ENCODE measurements at regions not wholly inside any gene's neighbourhood (a gene's known extent, or its start where the extent isn't known, plus 50 kb on each side); places are given as distances from the start of the nearest gene placed in this dataset.

DNA sequence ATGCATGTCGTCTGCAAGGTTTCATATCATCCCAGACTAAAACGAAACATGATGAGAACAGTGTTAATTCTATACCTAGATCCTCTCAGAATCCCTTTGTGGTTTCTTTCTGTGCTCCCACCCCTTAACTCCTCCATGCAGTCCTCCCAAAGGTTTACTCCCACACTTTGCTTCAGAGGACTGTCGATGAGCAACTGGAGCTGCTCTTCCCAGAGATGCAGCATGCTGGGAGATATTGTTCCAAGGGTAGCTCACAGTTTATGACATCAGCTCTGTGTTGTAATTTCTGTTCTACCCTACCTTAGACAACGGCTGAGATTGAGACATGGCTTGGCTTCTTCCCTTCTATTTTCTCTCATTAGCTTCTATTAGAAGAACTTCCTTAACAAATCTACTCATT lies 313.0 kb upstream of the COL8A1 start:
- no peak overlapping the region for H3K4me2 ChIP-seq (ENCODE audit: low read depth, low read length, poor library complexity, severe bottlenecking)

DNA sequence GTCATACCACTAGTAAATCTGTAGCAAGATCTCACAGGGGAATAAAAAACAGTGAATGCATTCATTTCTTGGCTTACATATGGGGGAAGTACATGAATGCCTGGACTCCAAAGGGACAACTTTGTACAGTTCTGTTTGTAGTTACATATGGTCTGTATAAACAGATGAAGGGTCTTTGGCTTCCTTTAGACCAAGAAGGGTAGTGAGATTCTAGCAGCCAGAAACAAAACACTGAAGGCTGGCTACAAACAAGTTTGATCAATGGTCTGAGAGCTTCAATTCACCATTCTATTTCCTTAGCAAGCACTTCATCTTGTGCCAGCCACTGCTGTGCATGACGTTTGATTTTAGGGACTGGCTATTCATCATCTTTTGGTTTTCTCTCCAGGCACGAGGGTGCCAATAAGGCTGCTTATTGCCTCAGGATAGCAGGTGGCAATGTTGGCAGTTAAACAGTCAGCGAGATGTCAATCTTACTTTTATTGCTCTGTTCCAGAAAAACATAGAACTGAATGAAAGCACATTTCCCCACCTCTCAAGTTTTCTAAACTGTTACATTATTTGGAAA lies 313.7 kb upstream of the COL8A1 start:
- Histone ChIP-seq H3K27me3 (ENCODE audit: low read length) (no peaks in the 10 kb centered on the region), H3F3A (ENCODE audit: insufficient read depth) (no peaks in the 10 kb centered on the region), H4K20me1 (ENCODE audit: low read depth, low read length) (no peaks in the 10 kb centered on the region), H3K4me3 (ENCODE audit: insufficient read depth, low read length, poor library complexity, severe bottlenecking) (no peak overlapping the region), H3K9ac (ENCODE audit: low read length) (no peak overlapping the region), H3K79me2 (ENCODE audit: insufficient read depth, low read length) (no peaks in the 10 kb centered on the region), H3K27ac (ENCODE audit: low read depth, low read length) (no peak overlapping the region), H3K4me2 (ENCODE audit: low read depth, low read length, poor library complexity, severe bottlenecking) (no peak overlapping the region), H3K9me2 (replicated peaks; ENCODE audit: insufficient read depth, low read length) (no peaks in the 10 kb centered on the region), H2AFZ (ENCODE audit: low read depth, low read length, severe bottlenecking) (no peak overlapping the region), H3K9me3 (ENCODE audit: insufficient read depth, low read length) (no peaks in the 10 kb centered on the region), H3K36me3 (ENCODE audit: low read length) (no peaks in the 10 kb centered on the region)
- TF ChIP-seq, protein P1, sequence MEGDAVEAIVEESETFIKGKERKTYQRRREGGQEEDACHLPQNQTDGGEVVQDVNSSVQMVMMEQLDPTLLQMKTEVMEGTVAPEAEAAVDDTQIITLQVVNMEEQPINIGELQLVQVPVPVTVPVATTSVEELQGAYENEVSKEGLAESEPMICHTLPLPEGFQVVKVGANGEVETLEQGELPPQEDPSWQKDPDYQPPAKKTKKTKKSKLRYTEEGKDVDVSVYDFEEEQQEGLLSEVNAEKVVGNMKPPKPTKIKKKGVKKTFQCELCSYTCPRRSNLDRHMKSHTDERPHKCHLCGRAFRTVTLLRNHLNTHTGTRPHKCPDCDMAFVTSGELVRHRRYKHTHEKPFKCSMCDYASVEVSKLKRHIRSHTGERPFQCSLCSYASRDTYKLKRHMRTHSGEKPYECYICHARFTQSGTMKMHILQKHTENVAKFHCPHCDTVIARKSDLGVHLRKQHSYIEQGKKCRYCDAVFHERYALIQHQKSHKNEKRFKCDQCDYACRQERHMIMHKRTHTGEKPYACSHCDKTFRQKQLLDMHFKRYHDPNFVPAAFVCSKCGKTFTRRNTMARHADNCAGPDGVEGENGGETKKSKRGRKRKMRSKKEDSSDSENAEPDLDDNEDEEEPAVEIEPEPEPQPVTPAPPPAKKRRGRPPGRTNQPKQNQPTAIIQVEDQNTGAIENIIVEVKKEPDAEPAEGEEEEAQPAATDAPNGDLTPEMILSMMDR (IDR thresholded peaks at IDR 0.05; ENCODE audit: insufficient read depth, low read length, poor library complexity, severe bottlenecking) = no peak
- TF ChIP-seq EZH2phosphoT487 (conservative IDR thresholded peaks at IDR 0.05; ENCODE audit: low read length) = no peak

More for the DNA sequence above, 313.0 kb upstream of the COL8A1 start:
- H3K9me2 ChIP-seq (replicated peaks; ENCODE audit: insufficient read depth, low read length) = no peaks in the 10 kb centered on the region
- H3K9me3 ChIP-seq (ENCODE audit: insufficient read depth, low read length) = no peaks in the 10 kb centered on the region
- H3K27me3 ChIP-seq (ENCODE audit: low read length) = no peaks in the 10 kb centered on the region
- H3K27ac ChIP-seq (ENCODE audit: low read depth, low read length) = no peak overlapping the region
- H3K36me3 ChIP-seq (ENCODE audit: low read length) = no peaks in the 10 kb centered on the region
- H3K79me2 ChIP-seq (ENCODE audit: insufficient read depth, low read length) = no peaks in the 10 kb centered on the region
- no peaks in the 10 kb centered on the region for H4K20me1 ChIP-seq (ENCODE audit: low read depth, low read length)
- no peak overlapping the region for H3K9ac ChIP-seq (ENCODE audit: low read length)
- no peak overlapping the region for H2AFZ ChIP-seq (ENCODE audit: low read depth, low read length, severe bottlenecking)
- H3F3A ChIP-seq (ENCODE audit: insufficient read depth) = no peaks in the 10 kb centered on the region
- H3K4me3 ChIP-seq (ENCODE audit: insufficient read depth, low read length, poor library complexity, severe bottlenecking) = no peak overlapping the region
- TF ChIP-seq EZH2phosphoT487 (conservative IDR thresholded peaks at IDR 0.05; ENCODE audit: low read length) = no peak
- TF ChIP-seq, protein P1 (IDR thresholded peaks at IDR 0.05; ENCODE audit: insufficient read depth, low read length, poor library complexity, severe bottlenecking) = no peak

DNA sequence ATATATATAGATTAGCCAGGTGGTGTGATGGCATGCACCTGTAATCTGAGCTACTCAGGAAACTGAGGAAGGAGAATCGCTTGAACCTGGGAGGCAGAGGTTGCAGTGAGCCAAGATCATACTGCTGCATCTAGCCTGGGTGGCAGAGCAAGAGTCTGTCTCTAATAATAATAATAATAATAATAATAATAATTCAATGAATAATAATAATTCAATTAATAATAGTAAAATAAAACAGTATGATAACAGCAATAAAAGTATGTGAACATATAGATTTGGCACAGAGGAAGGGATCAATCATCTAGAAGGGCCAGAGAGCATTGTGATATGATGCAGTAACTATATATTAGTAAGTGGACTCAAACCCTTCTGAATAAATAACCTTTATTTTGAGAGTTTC lies 314.5 kb upstream of the COL8A1 start:
- H3K36me3 ChIP-seq (ENCODE audit: low read length) = no peaks in the 10 kb centered on the region
- H3K9me2 ChIP-seq (replicated peaks; ENCODE audit: insufficient read depth, low read length) = no peaks in the 10 kb centered on the region
- no peaks in the 10 kb centered on the region for H3K27me3 ChIP-seq (ENCODE audit: low read length)
- H3F3A ChIP-seq (ENCODE audit: insufficient read depth) = no peaks in the 10 kb centered on the region
- H3K9ac ChIP-seq (ENCODE audit: low read length) = no peak overlapping the region
- H3K79me2 ChIP-seq (ENCODE audit: insufficient read depth, low read length) = no peaks in the 10 kb centered on the region
- H4K20me1 ChIP-seq (ENCODE audit: low read depth, low read length) = no peaks in the 10 kb centered on the region
- no peaks in the 10 kb centered on the region for H3K9me3 ChIP-seq (ENCODE audit: insufficient read depth, low read length)
- no peak overlapping the region for H2AFZ ChIP-seq (ENCODE audit: low read depth, low read length, severe bottlenecking)
- no peak overlapping the region for H3K4me3 ChIP-seq (ENCODE audit: insufficient read depth, low read length, poor library complexity, severe bottlenecking)
- H3K4me2 ChIP-seq (ENCODE audit: low read depth, low read length, poor library complexity, severe bottlenecking) = no peak overlapping the region
- no peak overlapping the region for H3K27ac ChIP-seq (ENCODE audit: low read depth, low read length)
- no peak for TF ChIP-seq EZH2phosphoT487 (conservative IDR thresholded peaks at IDR 0.05; ENCODE audit: low read length)
- TF ChIP-seq, protein P1 (IDR thresholded peaks at IDR 0.05; ENCODE audit: insufficient read depth, low read length, poor library complexity, severe bottlenecking) = no peak

Data from SU-DHL-6 (cell line).